GM12872 (cell line): ENCODE measurements at regions not wholly inside any gene's neighbourhood (a gene's known extent, or its start where the extent isn't known, plus 50 kb on each side); places are given as distances from the start of the nearest gene placed in this dataset.

Experiments
- CTCF ChIP-seq: IDR thresholded peaks from 3 replicates; pipeline ENCODE4 v1.5.1; 2011; ENCODE audit warnings: low read depth, mild to moderate bottlenecking, low read length, moderate library complexity; ENCODE audit not compliant: insufficient read depth

- no peak for TF ChIP-seq CTCF
Observed at GRCh38 chr2:20565623-20566236, 85.2 kb downstream of the HS1BP3 start.

DNA sequence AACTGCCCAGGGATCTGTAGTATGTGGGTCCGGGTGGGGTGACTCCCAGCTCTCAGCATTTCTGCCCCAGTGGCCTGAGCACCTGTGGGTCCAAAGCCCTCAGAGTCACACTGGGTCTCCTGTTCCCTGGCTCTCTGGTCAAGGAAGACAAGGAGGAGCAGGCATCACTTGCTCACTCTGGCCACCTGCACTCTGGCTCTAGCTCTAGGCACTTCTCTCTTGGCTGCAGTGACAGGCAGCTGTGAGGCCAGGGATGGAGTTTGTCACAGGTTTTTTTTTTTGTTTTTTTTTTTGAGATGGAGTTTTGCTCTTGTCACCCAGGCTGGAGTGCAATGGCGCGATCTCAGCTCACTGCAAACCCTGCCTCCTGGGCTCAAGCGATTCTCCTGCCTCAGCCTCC lies 84.6 kb downstream of the HS1BP3 start:
- no peak for TF ChIP-seq CTCF

- no peak for TF ChIP-seq CTCF
Observed at GRCh38 chr2:20567159-20567925, 83.6 kb downstream of the HS1BP3 start.
